ENCODE measurements at regions not wholly inside any gene's neighbourhood (a gene's known extent, or its start where the extent isn't known, plus 50 kb on each side); places are given as distances from the start of the nearest gene placed in this dataset.

- Histone ChIP-seq H3K4me3 (replicated peaks in 1 of 3; ENCODE audit: insufficient read depth in 1 of 3, low read depth in 1 of 3, low read length in 3 of 3) (no peak overlapping the region), H3K4me1 (ENCODE audit: control insufficient read depth, extremely low read depth, insufficient read depth, low read length) (no peaks in the 10 kb centered on the region), H3K4me2 (ENCODE audit: insufficient read depth, low read length) (no peak overlapping the region), H3K27me3 (ENCODE audit: control insufficient read depth in 2 of 2, insufficient read depth in 2 of 2, low read length in 2 of 2) (no peaks in the 10 kb centered on the region), H3K27ac (ENCODE audit: insufficient read depth, low read depth, low read length) (no peak overlapping the region), H2AFZ (ENCODE audit: low read depth, low read length) (no peak overlapping the region), H4K20me1 (replicated peaks; ENCODE audit: control insufficient read depth, extremely low read depth, insufficient read depth, low read length) (no peaks in the 10 kb centered on the region), H3K79me2 (ENCODE audit: control insufficient read depth, insufficient read depth, low read length) (no peaks in the 10 kb centered on the region), H3K9ac (replicated peaks; ENCODE audit: extremely low read depth, insufficient read depth, low read length) (no peak overlapping the region), H3K9me1 (replicated peaks; ENCODE audit: control insufficient read depth, extremely low read depth, insufficient read depth, low read length) (no peaks in the 10 kb centered on the region), H3K9me3 (replicated peaks; ENCODE audit: control insufficient read depth, insufficient read depth, low read length) (no peaks in the 10 kb centered on the region), H3K36me3 (ENCODE audit: control insufficient read depth in 2 of 2, extremely low read depth in 1 of 2, insufficient read depth in 2 of 2, low read length in 2 of 2) (no peaks in the 10 kb centered on the region)
- CTCF ChIA-PET: no interaction called here
- intact Hi-C loops (cut with micrococcal nuclease): no loop called here
- BruUV-seq (replicated peaks): no TSS peak
- no peak for TF ChIP-seq POLR2A (IDR thresholded peaks at IDR 0.05; ENCODE audit: low read depth, low read length)
- TF ChIP-seq POLR2AphosphoS5 (IDR thresholded peaks at IDR 0.05; ENCODE audit: insufficient read depth, low read depth, low read length): no peak
- no peak for TF ChIP-seq CTCF (IDR thresholded peaks at IDR 0.05; ENCODE audit: extremely low read depth in 1 of 2, insufficient read depth in 1 of 2, low read depth in 1 of 2, low read length in 2 of 2)
- TF ChIP-seq MAX (IDR thresholded peaks at IDR 0.05; ENCODE audit: insufficient read depth, insufficient read length): no peak
- dilution Hi-C loops (cut with MboI; ENCODE audit: extremely low pct_ligation_motif_present, low sequenced_read_pairs): no loop called here
- DNase-seq (ENCODE audit: low read depth, low spot score): no peak
- POLR2A ChIA-PET: no interaction called here
- FAIRE-seq: no peak
Observed at GRCh38 chr20:24872291-24873024, 76.6 kb upstream of the CST7 start.

GRCh38 chr20:24873025-24873620 lies 75.9 kb upstream of the CST7 start:
- DNase-seq (ENCODE audit: low read depth, low spot score): no peak
- no peaks in the 10 kb centered on the region for H3K36me3 ChIP-seq (ENCODE audit: control insufficient read depth in 2 of 2, extremely low read depth in 1 of 2, insufficient read depth in 2 of 2, low read length in 2 of 2)
- H3K27ac ChIP-seq (ENCODE audit: insufficient read depth, low read depth, low read length): no peak overlapping the region
- ChIA-PET POLR2A (no interaction called here), CTCF (no interaction called here)
- H4K20me1 ChIP-seq (replicated peaks; ENCODE audit: control insufficient read depth, extremely low read depth, insufficient read depth, low read length): no peaks in the 10 kb centered on the region
- no peaks in the 10 kb centered on the region for H3K4me1 ChIP-seq (ENCODE audit: control insufficient read depth, extremely low read depth, insufficient read depth, low read length)
- H3K4me3 ChIP-seq (replicated peaks in 1 of 3; ENCODE audit: insufficient read depth in 1 of 3, low read depth in 1 of 3, low read length in 3 of 3): no peak overlapping the region
- intact Hi-C loops (cut with micrococcal nuclease) (no loop called here), dilution Hi-C loops (cut with MboI; ENCODE audit: extremely low pct_ligation_motif_present, low sequenced_read_pairs) (no loop called here)
- TF ChIP-seq MAX (IDR thresholded peaks at IDR 0.05; ENCODE audit: insufficient read depth, insufficient read length): no peak
- no peak for TF ChIP-seq CTCF (IDR thresholded peaks at IDR 0.05; ENCODE audit: extremely low read depth in 1 of 2, insufficient read depth in 1 of 2, low read depth in 1 of 2, low read length in 2 of 2)
- no peak for TF ChIP-seq GATA2 (IDR thresholded peaks at IDR 0.05; ENCODE audit: insufficient read depth, insufficient read length, low read depth, low read length)
- no peak for TF ChIP-seq POLR2AphosphoS5 (IDR thresholded peaks at IDR 0.05; ENCODE audit: insufficient read depth, low read depth, low read length)
- no peak for TF ChIP-seq MYC (IDR thresholded peaks at IDR 0.05; ENCODE audit: low read depth, low read length)
- BruUV-seq (replicated peaks): no TSS peak
- H3K9ac ChIP-seq (replicated peaks; ENCODE audit: extremely low read depth, insufficient read depth, low read length): no peak overlapping the region
- H3K9me3 ChIP-seq (replicated peaks; ENCODE audit: control insufficient read depth, insufficient read depth, low read length): no peaks in the 10 kb centered on the region
- no peak overlapping the region for H3K4me2 ChIP-seq (ENCODE audit: insufficient read depth, low read length)
- H2AFZ ChIP-seq (ENCODE audit: low read depth, low read length): no peak overlapping the region
- H3K9me1 ChIP-seq (replicated peaks; ENCODE audit: control insufficient read depth, extremely low read depth, insufficient read depth, low read length): no peaks in the 10 kb centered on the region
- H3K79me2 ChIP-seq (ENCODE audit: control insufficient read depth, insufficient read depth, low read length): no peaks in the 10 kb centered on the region
- FAIRE-seq: no peak
- no peaks in the 10 kb centered on the region for H3K27me3 ChIP-seq (ENCODE audit: control insufficient read depth in 2 of 2, insufficient read depth in 2 of 2, low read length in 2 of 2)

All from endothelial cell of umbilical vein (primary cell).